HCT116 (cell line): ENCODE measurements at regions not wholly inside any gene's neighbourhood (a gene's known extent, or its start where the extent isn't known, plus 50 kb on each side); places are given as distances from the start of the nearest gene placed in this dataset.

ENCODE experiments used
- ATAC-seq: fragments of 200-7000 bp; cut with Tn5 transposase; 2 replicates; pipeline ENCODE4 v1.9.1; 2020; ENCODE audit warnings: mild to moderate bottlenecking, moderate library complexity
- BruUV-seq: library from RNA; stranded (reverse); fragments of 400-500 nt; replicated peaks from 2 replicates; lab custom pipeline; 2021; lab: Mats Ljungman, UMichigan
- CTCF ChIA-PET: fragments of 300-600 bp; sonication (Branson Sonifier 250); formaldehyde crosslinking; loops from one replicate; lab custom pipeline; 2021; ENCODE audit warnings: antibody characterized with exemption; lab: Charles Lee
- POLR2A ChIA-PET: fragments of 300-600, 350-600 bp; sonication (Branson Sonifier 250); formaldehyde crosslinking; loops from one replicate; lab custom pipeline; 2021; ENCODE audit warnings: antibody characterized with exemption; lab: Charles Lee
- RAD21 ChIA-PET, 2 experiments: fragments of 300-600 bp; sonication (Branson Sonifier 250); formaldehyde crosslinking; loops; one replicate each; lab custom pipeline; 2023; ENCODE audit warnings: low total read pairs in 2 of 2; ENCODE audit not compliant: uncharacterized antibody in 2 of 2, unreplicated experiment in 2 of 2, low non-redundant PET in 1 of 2; lab: Charles Lee
- DNase-seq: peaks from one replicate; pipeline ENCODE4 v3.0.0-alpha.2; 2010; ENCODE audit warnings: low read depth, low spot score
- H2AFZ ChIP-seq: fragments of 200-600 bp; shearing (Covaris generic), sonication (generic); 2 replicates; pipeline ENCODE4 v1.6.1; 2017; ENCODE audit warnings: low read depth, mixed run types, mixed read lengths, antibody characterized with exemption, low read length; ENCODE audit not compliant: poor library complexity, severe bottlenecking
- H3K27ac ChIP-seq: 2 replicates; pipeline ENCODE4 v1.5.1; 2012; ENCODE audit warnings: low read depth, low read length
- H3K27me3 ChIP-seq: fragments of 200-600 bp; sonication (generic); 2 replicates; pipeline ENCODE4 v1.6.1; 2016; ENCODE audit warnings: mixed run types, low read length, mixed read lengths; ENCODE audit not compliant: insufficient read depth
- H3K36me3 ChIP-seq, 2 experiments: fragments of 200-500 bp in 1 of 2; fragments of 200-600 bp in 1 of 2; sonication (Bioruptor generic) in 1 of 2; sonication (generic) in 1 of 2; 2 replicates each; pipeline versions ENCODE4 v1.5.1 to v1.6.1; 2014 to 2016; ENCODE audit warnings: low read length in 2 of 2, inconsistent platforms in 1 of 2, mixed read lengths in 1 of 2, mixed run types in 1 of 2; ENCODE audit not compliant: insufficient read depth in 2 of 2, control insufficient read depth in 1 of 2
- H3K4me1 ChIP-seq, 2 experiments: fragments of 200-600 bp in 1 of 2; sonication (generic) in 1 of 2; 2 replicates each; pipeline versions ENCODE4 v1.5.1 to v1.6.1; 2012 to 2017; ENCODE audit warnings: low read length in 2 of 2, inconsistent platforms in 1 of 2, mild to moderate bottlenecking in 1 of 2, mixed read lengths in 1 of 2, mixed run types in 1 of 2, moderate library complexity in 1 of 2; ENCODE audit not compliant: insufficient read depth in 2 of 2, control insufficient read depth in 1 of 2
- H3K4me2 ChIP-seq: fragments of 200-600 bp; sonication (generic); 2 replicates; pipeline ENCODE4 v1.6.1; 2017; ENCODE audit warnings: mixed run types, low read length, mixed read lengths
- H3K4me3 ChIP-seq, 2 experiments: fragments of 200-600 bp in 1 of 2; sonication (generic) in 1 of 2; replicated peaks in 1 of 2; 2 replicates each; pipeline ENCODE4 v1.5.1; 2011 to 2016; ENCODE audit warnings: low read length in 2 of 2, control low read depth in 1 of 2, low read depth in 1 of 2, mild to moderate bottlenecking in 1 of 2, mixed read lengths in 1 of 2, mixed run types in 1 of 2
- H3K79me2 ChIP-seq: fragments of 200-600 bp; sonication (generic); 2 replicates; pipeline ENCODE4 v1.6.1; 2017; ENCODE audit warnings: mild to moderate bottlenecking, mixed run types, low read length, moderate library complexity, mixed read lengths; ENCODE audit not compliant: insufficient read depth
- H3K9ac ChIP-seq: fragments of 200-600 bp; sonication (generic); 2 replicates; pipeline ENCODE4 v1.6.1; 2016; ENCODE audit warnings: low read length, mixed read lengths
- H3K9me2 ChIP-seq: fragments of 200-600 bp; sonication (generic), shearing (Covaris generic); 2 replicates; pipeline ENCODE4 v1.6.1; 2017; ENCODE audit warnings: mixed run types, mild to moderate bottlenecking, moderate library complexity; ENCODE audit not compliant: insufficient read depth
- H3K9me3 ChIP-seq, 2 experiments: fragments of 200-500 bp in 1 of 2; fragments of 200-600 bp in 1 of 2; sonication (Bioruptor generic) in 1 of 2; sonication (generic) in 1 of 2; 2 replicates each; pipeline ENCODE4 v1.6.1; 2014 to 2017; ENCODE audit warnings: low read length in 2 of 2, mixed read lengths in 2 of 2, inconsistent platforms in 1 of 2, low read depth in 1 of 2, mild to moderate bottlenecking in 1 of 2, mixed run types in 1 of 2, moderate library complexity in 1 of 2; ENCODE audit not compliant: control insufficient read depth in 1 of 2, insufficient read depth in 1 of 2
- H4K20me1 ChIP-seq: fragments of 200-600 bp; sonication (generic), shearing (Covaris generic); 2 replicates; pipeline ENCODE4 v1.6.1; 2017; ENCODE audit warnings: mixed run types, mild to moderate bottlenecking, moderate library complexity; ENCODE audit not compliant: insufficient read depth
- CBX3 ChIP-seq: IDR thresholded peaks from 2 replicates; pipeline ENCODE4 v1.6.1; 2012; ENCODE audit warnings: low read depth
- ELF1 ChIP-seq: IDR thresholded peaks from 2 replicates; pipeline ENCODE4 v1.6.1; 2012; ENCODE audit warnings: low read depth, borderline replicate concordance
- EZH2 ChIP-seq: fragments of 200-600 bp; sonication (generic); IDR thresholded peaks from 2 replicates; pipeline ENCODE4 v1.6.1; 2017; ENCODE audit warnings: antibody characterized with exemption, mixed run types
- FOSL1 ChIP-seq: IDR thresholded peaks from 2 replicates; pipeline ENCODE4 v1.6.1; 2012; ENCODE audit warnings: low read depth
- RAD21 ChIP-seq: IDR thresholded peaks from 2 replicates; pipeline ENCODE4 v1.6.1; 2012; ENCODE audit warnings: low read depth, mild to moderate bottlenecking
- SRF ChIP-seq: IDR thresholded peaks from 2 replicates; pipeline ENCODE4 v1.6.1; 2012; ENCODE audit warnings: low read depth
- ZFX ChIP-seq: fragments of 450-650 bp; IDR thresholded peaks from 2 replicates; pipeline ENCODE4 v1.6.1; 2017
- ZNF274 ChIP-seq: fragments of 200-500 bp; sonication (Bioruptor generic); IDR thresholded peaks from 2 replicates; pipeline ENCODE4 v1.6.1; 2014; ENCODE audit warnings: mild to moderate bottlenecking, low read depth, low read length, inconsistent platforms
- intact Hi-C: fragments of 100-400 bp; cut with micrococcal nuclease; formaldehyde crosslinking; loops from 2 replicates; pipeline ENCODE4 v1.10.0; 2022
- TF ChIP-seq, protein P1 (sequence below): IDR thresholded peaks from 2 replicates; pipeline ENCODE4 v1.6.1; 2012
- TF ChIP-seq, protein P2 (sequence below): IDR thresholded peaks from 2 replicates; pipeline ENCODE4 v1.6.1; 2012; ENCODE audit warnings: low read depth

DNA sequence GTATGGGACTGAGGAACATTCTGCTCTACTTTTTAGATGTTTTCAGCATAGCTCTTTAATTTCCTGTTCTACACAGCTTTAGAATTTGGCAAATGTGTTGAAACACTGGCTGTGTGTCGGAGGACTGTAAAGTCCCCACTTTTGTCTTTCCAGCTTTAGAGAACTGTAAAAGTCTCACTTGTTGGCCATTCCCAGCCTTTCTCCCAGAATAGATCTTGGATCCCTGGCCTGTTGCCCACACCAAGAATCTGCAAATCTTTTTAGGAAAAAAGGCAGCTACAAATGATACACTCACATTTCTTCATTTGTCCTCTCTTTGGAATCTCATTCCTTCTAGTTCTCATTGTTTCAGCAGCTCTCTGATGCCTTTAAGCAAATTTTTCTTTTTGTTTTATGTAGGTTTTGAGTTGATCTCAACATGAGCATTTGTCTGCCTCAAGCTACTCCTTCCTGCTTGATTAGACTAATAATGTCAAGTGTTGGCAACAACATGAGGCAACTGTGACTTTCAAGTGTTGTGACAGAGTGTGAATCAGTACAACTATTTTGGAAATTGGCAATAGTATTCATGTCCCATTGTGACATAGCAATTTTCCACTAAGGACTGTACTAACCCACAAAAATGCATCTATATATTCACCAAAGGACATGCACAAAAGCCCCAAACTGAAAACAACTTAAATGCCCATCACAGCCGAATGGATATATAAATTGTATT lies 610.8 kb downstream of the EPHA4 start:
- POLR2A ChIA-PET, result no interaction called here
- Histone ChIP-seq H3K4me2 (no peak overlapping the region), H3K9me2 (no peaks in the 10 kb centered on the region), H3K9ac (no peak overlapping the region), H3K4me1 (no peaks in the 10 kb centered on the region), H3K36me3 (no peaks in the 10 kb centered on the region), H3K79me2 (no peaks in the 10 kb centered on the region), H3K4me3 (no peak overlapping the region), H4K20me1 (no peaks in the 10 kb centered on the region), H3K27ac (no peak overlapping the region), H2AFZ (no peak overlapping the region), H3K27me3 (peaks cover 5% of the 10 kb centered on the region; the same call in 1 of the 2 replicates), H3K9me3 (no peaks in the 10 kb centered on the region)
- ATAC-seq (no peak), DNase-seq (no peak)
- intact Hi-C loops, result no loop called here
- TF ChIP-seq ZFX (no peak), ZNF274 (no peak), ELF1 (no peak), EZH2 (no peak), RAD21 (no peak), CBX3 (no peak), FOSL1 (no peak), SRF (no peak)
- TF ChIP-seq, protein P1, sequence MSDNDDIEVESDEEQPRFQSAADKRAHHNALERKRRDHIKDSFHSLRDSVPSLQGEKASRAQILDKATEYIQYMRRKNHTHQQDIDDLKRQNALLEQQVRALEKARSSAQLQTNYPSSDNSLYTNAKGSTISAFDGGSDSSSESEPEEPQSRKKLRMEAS, result no peak
- TF ChIP-seq, protein P2, sequence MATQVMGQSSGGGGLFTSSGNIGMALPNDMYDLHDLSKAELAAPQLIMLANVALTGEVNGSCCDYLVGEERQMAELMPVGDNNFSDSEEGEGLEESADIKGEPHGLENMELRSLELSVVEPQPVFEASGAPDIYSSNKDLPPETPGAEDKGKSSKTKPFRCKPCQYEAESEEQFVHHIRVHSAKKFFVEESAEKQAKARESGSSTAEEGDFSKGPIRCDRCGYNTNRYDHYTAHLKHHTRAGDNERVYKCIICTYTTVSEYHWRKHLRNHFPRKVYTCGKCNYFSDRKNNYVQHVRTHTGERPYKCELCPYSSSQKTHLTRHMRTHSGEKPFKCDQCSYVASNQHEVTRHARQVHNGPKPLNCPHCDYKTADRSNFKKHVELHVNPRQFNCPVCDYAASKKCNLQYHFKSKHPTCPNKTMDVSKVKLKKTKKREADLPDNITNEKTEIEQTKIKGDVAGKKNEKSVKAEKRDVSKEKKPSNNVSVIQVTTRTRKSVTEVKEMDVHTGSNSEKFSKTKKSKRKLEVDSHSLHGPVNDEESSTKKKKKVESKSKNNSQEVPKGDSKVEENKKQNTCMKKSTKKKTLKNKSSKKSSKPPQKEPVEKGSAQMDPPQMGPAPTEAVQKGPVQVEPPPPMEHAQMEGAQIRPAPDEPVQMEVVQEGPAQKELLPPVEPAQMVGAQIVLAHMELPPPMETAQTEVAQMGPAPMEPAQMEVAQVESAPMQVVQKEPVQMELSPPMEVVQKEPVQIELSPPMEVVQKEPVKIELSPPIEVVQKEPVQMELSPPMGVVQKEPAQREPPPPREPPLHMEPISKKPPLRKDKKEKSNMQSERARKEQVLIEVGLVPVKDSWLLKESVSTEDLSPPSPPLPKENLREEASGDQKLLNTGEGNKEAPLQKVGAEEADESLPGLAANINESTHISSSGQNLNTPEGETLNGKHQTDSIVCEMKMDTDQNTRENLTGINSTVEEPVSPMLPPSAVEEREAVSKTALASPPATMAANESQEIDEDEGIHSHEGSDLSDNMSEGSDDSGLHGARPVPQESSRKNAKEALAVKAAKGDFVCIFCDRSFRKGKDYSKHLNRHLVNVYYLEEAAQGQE, result no peak
- no TSS peak for BruUV-seq
- CTCF ChIA-PET, result no interaction called here
- RAD21 ChIA-PET, result no interaction called here
